ENCODE measurements at regions not wholly inside any gene's neighbourhood (a gene's known extent, or its start where the extent isn't known, plus 50 kb on each side); places are given as distances from the start of the nearest gene placed in this dataset.

- DNase-seq (ENCODE audit: low read depth, low spot score) = no peak
Measured at GRCh38 chr6:149213829-149214228, 103.7 kb upstream of the TAB2 start.

- DNase-seq (ENCODE audit: low read depth, low spot score) = peak; percentile 28
Measured at GRCh38 chr6:149216459-149216858, 101.1 kb upstream of the TAB2 start.

- DNase-seq (ENCODE audit: low read depth, low spot score) = no peak
Measured at GRCh38 chr6:149217466-149217888, 100.0 kb upstream of the TAB2 start.

GRCh38 chr6:149218471-149218870, 99.0 kb upstream of the TAB2 start:
- no peak for DNase-seq (ENCODE audit: low read depth, low spot score)

GRCh38 chr6:149218915-149219314, 98.6 kb upstream of the TAB2 start:
- DNase-seq (ENCODE audit: low read depth, low spot score) = no peak

GRCh38 chr6:149220882-149221773, 96.4 kb upstream of the TAB2 start:
- no peak for DNase-seq (ENCODE audit: low read depth, low spot score)

GRCh38 chr6:149221774-149222070, 95.8 kb upstream of the TAB2 start:
- DNase-seq (ENCODE audit: low read depth, low spot score) = no peak

- no peak for DNase-seq (ENCODE audit: low read depth, low spot score)
Measured at GRCh38 chr6:149223120-149223903, 94.2 kb upstream of the TAB2 start.

- DNase-seq (ENCODE audit: low read depth, low spot score) = no peak
Measured at GRCh38 chr6:149223904-149224351, 93.6 kb upstream of the TAB2 start.

GRCh38 chr6:149224399-149224798, 93.1 kb upstream of the TAB2 start:
- no peak for DNase-seq (ENCODE audit: low read depth, low spot score)

- DNase-seq (ENCODE audit: low read depth, low spot score) = no peak
Measured at GRCh38 chr6:149225370-149225769, 92.1 kb upstream of the TAB2 start.

GRCh38 chr6:149225946-149226345, 91.6 kb upstream of the TAB2 start:
- DNase-seq (ENCODE audit: low read depth, low spot score) = no peak

- no peak for DNase-seq (ENCODE audit: low read depth, low spot score)
Measured at GRCh38 chr6:149227796-149228195, 89.7 kb upstream of the TAB2 start.

- no peak for DNase-seq (ENCODE audit: low read depth, low spot score)
Measured at GRCh38 chr6:149228311-149228955, 89.1 kb upstream of the TAB2 start.

- DNase-seq (ENCODE audit: low read depth, low spot score) = no peak
Measured at GRCh38 chr6:149229096-149229495, 88.4 kb upstream of the TAB2 start.

- no peak for DNase-seq (ENCODE audit: low read depth, low spot score)
Measured at GRCh38 chr6:149230712-149231460, 86.6 kb upstream of the TAB2 start.

- DNase-seq (ENCODE audit: low read depth, low spot score) = no peak
Measured at GRCh38 chr6:149231778-149232177, 85.7 kb upstream of the TAB2 start.

GRCh38 chr6:149233056-149233715, 84.3 kb upstream of the TAB2 start:
- DNase-seq (ENCODE audit: low read depth, low spot score) = no peak

GRCh38 chr6:149234051-149234962, 83.2 kb upstream of the TAB2 start:
- no peak for DNase-seq (ENCODE audit: low read depth, low spot score)

- no peak for DNase-seq (ENCODE audit: low read depth, low spot score)
Measured at GRCh38 chr6:149235130-149235561, 82.4 kb upstream of the TAB2 start.

All from iPS DF 19.7 (cell line).